HepG2 (cell line): ENCODE measurements at regions not wholly inside any gene's neighbourhood (a gene's known extent, or its start where the extent isn't known, plus 50 kb on each side); places are given as distances from the start of the nearest gene placed in this dataset.

ENCODE experiments used
- CTCF ChIP-seq: sonication (generic); formaldehyde crosslinking; IDR thresholded peaks from 2 replicates; pipeline ENCODE4 v1.5.0; 2020; ENCODE audit warnings: mild to moderate bottlenecking, missing genetic modification reagents, moderate library complexity
- NFAT5 ChIP-seq: sonication (generic); formaldehyde crosslinking; IDR thresholded peaks from 2 replicates; pipeline ENCODE4 v1.4.0; 2020; ENCODE audit warnings: missing genetic modification reagents
- NFYB ChIP-seq: sonication (generic); formaldehyde crosslinking; IDR thresholded peaks from 2 replicates; pipeline ENCODE4 v1.4.0; 2020; ENCODE audit warnings: missing genetic modification reagents
- POLR2A ChIP-seq, 2 experiments: IDR thresholded peaks; 2 replicates each; pipeline ENCODE4 v1.6.1; 2011; ENCODE audit warnings: low read depth in 2 of 2, low read length in 2 of 2, mild to moderate bottlenecking in 1 of 2, moderate library complexity in 1 of 2; ENCODE audit not compliant: insufficient read depth in 1 of 2
- PRDM10 ChIP-seq: sonication (generic); formaldehyde crosslinking; IDR thresholded peaks from 2 replicates; pipeline ENCODE4 v1.4.0; 2020; ENCODE audit warnings: low read depth, missing genetic modification reagents
- TAF1 ChIP-seq: sonication (generic); formaldehyde crosslinking; IDR thresholded peaks from 2 replicates; pipeline ENCODE4 v1.4.0; 2020; ENCODE audit warnings: missing genetic modification reagents
- TBP ChIP-seq: sonication (generic); formaldehyde crosslinking; IDR thresholded peaks from 2 replicates; pipeline ENCODE4 v1.5.0; 2020; ENCODE audit warnings: missing genetic modification reagents
- ZNF44 ChIP-seq: sonication (generic); formaldehyde crosslinking; IDR thresholded peaks from 2 replicates; pipeline ENCODE4 v1.5.1; 2020; ENCODE audit warnings: mild to moderate bottlenecking, missing genetic modification reagents
- ZNF646 ChIP-seq: sonication (generic); formaldehyde crosslinking; IDR thresholded peaks from 2 replicates; pipeline ENCODE4 v1.9.0; 2021; ENCODE audit warnings: mild to moderate bottlenecking, missing genetic modification reagents
- ZSCAN31 ChIP-seq: sonication (generic); formaldehyde crosslinking; IDR thresholded peaks from 2 replicates; pipeline ENCODE4 v1.5.0; 2020; ENCODE audit warnings: low read depth, mild to moderate bottlenecking, missing genetic modification reagents

- TF ChIP-seq ZSCAN31 (CRISPR knock-in tag) (no peak), NFAT5 (no peak), PRDM10 (CRISPR knock-in tag) (no peak), TBP (CRISPR knock-in tag) (no peak), POLR2A (IDR thresholded peaks at IDR 0.05; ENCODE audit: insufficient read depth in 1 of 2, low read depth in 2 of 2, low read length in 2 of 2) (no peak), CTCF (CRISPR knock-in tag) (no peak), ZNF646 (CRISPR knock-in tag) (no peak), NFYB (CRISPR knock-in tag) (no peak), TAF1 (CRISPR knock-in tag) (no peak), ZNF44 (no peak)
Measured at GRCh38 chr3:30440147-30440604, 166.2 kb upstream of the TGFBR2 start.
